Liver (tissue), 8 donors: ENCODE measurements at regions not wholly inside any gene's neighbourhood (a gene's known extent, or its start where the extent isn't known, plus 50 kb on each side); places are given as distances from the start of the nearest gene placed in this dataset.

Source experiments
- DNase-seq: peaks from one replicate; pipeline ENCODE4 v3.0.0-alpha.2; 2017; ENCODE audit warnings: low spot score
- H3K27ac ChIP-seq, 2 donors: one replicate each; pipeline ENCODE4 v1.7.0; 2013; ENCODE audit warnings: inconsistent platforms in 2 of 2, low read length in 2 of 2, control low read depth in 1 of 2, low read depth in 1 of 2, mild to moderate bottlenecking in 1 of 2
- H3K27me3 ChIP-seq, 4 donors: one replicate each; pipeline versions ENCODE4 v1.6.1 to v1.7.0; 2013; ENCODE audit warnings: low read length in 3 of 4, inconsistent platforms in 1 of 4, mild to moderate bottlenecking in 1 of 4, moderate library complexity in 1 of 4; ENCODE audit not compliant: control insufficient read depth in 4 of 4, insufficient read depth in 4 of 4
- H3K36me3 ChIP-seq, 4 donors: one replicate each; pipeline versions ENCODE4 v1.6.1 to v1.7.0; 2013; ENCODE audit warnings: low read length in 3 of 4, mild to moderate bottlenecking in 3 of 4, low read depth in 1 of 4, moderate library complexity in 1 of 4; ENCODE audit not compliant: control insufficient read depth in 4 of 4, insufficient read depth in 3 of 4
- H3K4me1 ChIP-seq, 4 donors: one replicate each; pipeline versions ENCODE4 v1.6.1 to v1.7.0; 2013; ENCODE audit warnings: low read length in 3 of 4, mild to moderate bottlenecking in 3 of 4, moderate library complexity in 1 of 4; ENCODE audit not compliant: control insufficient read depth in 4 of 4, insufficient read depth in 4 of 4
- H3K4me3 ChIP-seq, 3 donors: one replicate each; pipeline versions ENCODE4 v1.6.1 to v1.7.0; 2013; ENCODE audit warnings: low read length in 3 of 3, control low read depth in 1 of 3, low read depth in 1 of 3, mild to moderate bottlenecking in 1 of 3
- H3K9ac ChIP-seq, 2 donors: one replicate each; pipeline ENCODE4 v1.7.0; 2013; ENCODE audit warnings: low read length in 2 of 2, mild to moderate bottlenecking in 2 of 2, moderate library complexity in 2 of 2, control low read depth in 1 of 2, low read depth in 1 of 2
- H3K9me3 ChIP-seq, 4 donors: one replicate each; pipeline versions ENCODE4 v1.6.1 to v1.7.0; 2013; ENCODE audit warnings: low read length in 3 of 4; ENCODE audit not compliant: control insufficient read depth in 4 of 4
- ATF3 ChIP-seq: IDR thresholded peaks from 2 replicates; pipeline ENCODE4 v1.6.1; 2016; ENCODE audit warnings: antibody characterized with exemption
- CTCF ChIP-seq: fragments of 150-350 bp; IDR thresholded peaks from 2 replicates; pipeline ENCODE4 v1.5.1; 2017; ENCODE audit warnings: improper control_type of control experiment, low read depth, low read length; ENCODE audit not compliant: missing input control
- EGR1 ChIP-seq, 2 donors: IDR thresholded peaks; 2 replicates each; pipeline ENCODE4 v1.6.1; 2016 to 2018; ENCODE audit warnings: antibody characterized with exemption in 2 of 2, low read depth in 2 of 2
- FOXA1 ChIP-seq: IDR thresholded peaks from 2 replicates; pipeline ENCODE4 v1.6.1; 2016; ENCODE audit warnings: antibody characterized with exemption
- FOXA2 ChIP-seq: IDR thresholded peaks from 2 replicates; pipeline ENCODE4 v1.6.1; 2016; ENCODE audit warnings: antibody characterized with exemption
- GABPA ChIP-seq, 2 donors: IDR thresholded peaks in 1 of 2; conservative IDR thresholded peaks in 1 of 2; 2 replicates each; pipeline ENCODE4 v1.6.1; 2016; ENCODE audit warnings: antibody characterized with exemption in 2 of 2, mild to moderate bottlenecking in 1 of 2, moderate library complexity in 1 of 2
- HNF4A ChIP-seq, 2 donors: conservative IDR thresholded peaks; 2 replicates each; pipeline ENCODE4 v1.6.1; 2016; ENCODE audit warnings: antibody characterized with exemption in 2 of 2, mild to moderate bottlenecking in 2 of 2
- HNF4G ChIP-seq: IDR thresholded peaks from 2 replicates; pipeline ENCODE4 v1.6.1; 2016; ENCODE audit warnings: antibody characterized with exemption
- JUND ChIP-seq, 2 donors: IDR thresholded peaks; 2 replicates each; pipeline ENCODE4 v1.6.1; 2016; ENCODE audit warnings: antibody characterized with exemption in 2 of 2
- MAX ChIP-seq: IDR thresholded peaks from 2 replicates; pipeline ENCODE4 v1.6.1; 2016; ENCODE audit warnings: antibody characterized with exemption
- NR2F2 ChIP-seq: IDR thresholded peaks from 2 replicates; pipeline ENCODE4 v1.6.1; 2016; ENCODE audit warnings: antibody characterized with exemption
- RAD21 ChIP-seq, 2 donors: IDR thresholded peaks; 2 replicates each; pipeline ENCODE4 v1.6.1; 2016; ENCODE audit warnings: antibody characterized with exemption in 2 of 2, mild to moderate bottlenecking in 2 of 2
- REST ChIP-seq: IDR thresholded peaks from 2 replicates; pipeline ENCODE4 v1.6.1; 2016; ENCODE audit warnings: antibody characterized with exemption, mild to moderate bottlenecking
- RXRA ChIP-seq, 2 donors: IDR thresholded peaks; 2 replicates each; pipeline ENCODE4 v1.6.1; 2017 to 2018; ENCODE audit warnings: antibody characterized with exemption in 2 of 2, mild to moderate bottlenecking in 1 of 2
- SP1 ChIP-seq: IDR thresholded peaks from 2 replicates; pipeline ENCODE4 v1.6.1; 2018; ENCODE audit warnings: antibody characterized with exemption, mild to moderate bottlenecking
- TAF1 ChIP-seq: conservative IDR thresholded peaks from 2 replicates; pipeline ENCODE4 v1.6.1; 2016; ENCODE audit warnings: antibody characterized with exemption, mild to moderate bottlenecking
- YY1 ChIP-seq: IDR thresholded peaks from 2 replicates; pipeline ENCODE4 v1.6.1; 2016; ENCODE audit warnings: antibody characterized with exemption, mild to moderate bottlenecking
- ZBTB33 ChIP-seq: IDR thresholded peaks from 2 replicates; pipeline ENCODE4 v1.6.1; 2016; ENCODE audit warnings: antibody characterized with exemption
- WGBS: extraction: QIAGEN DNeasy Blood & Tissue Kit; methylation state at CpG from one replicate; pipeline ENCODE4 v1.1.7; 2013; 5-methylcytosine and 5-hydroxymethylcytosine counted together
- donor health status: healthy.
- donor health status: healthy.
- donor health status: healthy.
- donor health status: healthy.
- donor health status: healthy.

GRCh38 chr4:116796022-116796421 lies 289.4 kb downstream of the TRAM1L1 start:
- Histone ChIP-seq H3K9me3 (no peaks in the 10 kb centered on the region), H3K4me3 (no peak overlapping the region), H3K9ac (no peak overlapping the region), H3K4me1 (no peaks in the 10 kb centered on the region), H3K27ac (no peak overlapping the region), H3K27me3 (no peaks in the 10 kb centered on the region), H3K36me3 (no peaks in the 10 kb centered on the region)
- WGBS: 67% methylated on average over 2 of the region's 2 CpGs
- no peak for TF ChIP-seq HNF4A (conservative IDR thresholded peaks at IDR 0.05)
- TF ChIP-seq EGR1 (IDR thresholded peaks at IDR 0.05; ENCODE audit: low read depth in 2 of 2): no peak
- no peak for TF ChIP-seq SP1
- TF ChIP-seq JUND (IDR thresholded peaks at IDR 0.05): no peak
- no peak for TF ChIP-seq HNF4G
- TF ChIP-seq ZBTB33: no peak
- no peak for TF ChIP-seq MAX
- no peak for TF ChIP-seq FOXA1
- no peak for TF ChIP-seq ATF3
- no peak for TF ChIP-seq RAD21 (IDR thresholded peaks at IDR 0.05)
- TF ChIP-seq FOXA2: no peak
- no peak for TF ChIP-seq REST
- TF ChIP-seq YY1: no peak
- TF ChIP-seq RXRA (IDR thresholded peaks at IDR 0.05): no peak
- TF ChIP-seq NR2F2: no peak
- TF ChIP-seq GABPA (IDR thresholded peaks at IDR 0.05 in 1 of 2, conservative IDR thresholded peaks at IDR 0.05 in 1 of 2): no peak
- TF ChIP-seq TAF1: no peak
- no peak for TF ChIP-seq CTCF
- DNase-seq: no peak

GRCh38 chr4:116788723-116789122 lies 296.7 kb downstream of the TRAM1L1 start:
- H3K27ac ChIP-seq: no peak overlapping the region
- H3K27me3 ChIP-seq: no peaks in the 10 kb centered on the region
- no peak overlapping the region for H3K4me3 ChIP-seq
- no peaks in the 10 kb centered on the region for H3K4me1 ChIP-seq
- 90% methylated on average over 2 of the region's 2 CpGs for WGBS
- no peak for DNase-seq
- no peak overlapping the region for H3K9ac ChIP-seq
- no peaks in the 10 kb centered on the region for H3K9me3 ChIP-seq
- no peaks in the 10 kb centered on the region for H3K36me3 ChIP-seq
- TF ChIP-seq HNF4A (conservative IDR thresholded peaks at IDR 0.05) (no peak), EGR1 (IDR thresholded peaks at IDR 0.05; ENCODE audit: low read depth in 2 of 2) (no peak), TAF1 (no peak), YY1 (no peak), FOXA1 (no peak), RAD21 (IDR thresholded peaks at IDR 0.05) (no peak), HNF4G (no peak), RXRA (IDR thresholded peaks at IDR 0.05) (no peak), CTCF (no peak), MAX (no peak), REST (no peak), SP1 (no peak)
